ENCODE measurements at regions not wholly inside any gene's neighbourhood (a gene's known extent, or its start where the extent isn't known, plus 50 kb on each side); places are given as distances from the start of the nearest gene placed in this dataset.

GRCh38 chr4:117512414-117512813, 427.0 kb upstream of the TRAM1L1 start:
- no peak for TF ChIP-seq MAX (IDR thresholded peaks at IDR 0.05)
- no peak for TF ChIP-seq CEBPB (IDR thresholded peaks at IDR 0.05)
- no peak for TF ChIP-seq TAF1 (IDR thresholded peaks at IDR 0.05; ENCODE audit: low read depth)
- no peak for TF ChIP-seq FOXM1 (IDR thresholded peaks at IDR 0.05; ENCODE audit: borderline replicate concordance, low read depth)
- no peak for TF ChIP-seq YY1 (IDR thresholded peaks at IDR 0.05; ENCODE audit: low read depth)
- no peak for TF ChIP-seq ZBTB7A (IDR thresholded peaks at IDR 0.05; ENCODE audit: low read depth)
